ENCODE measurements at regions not wholly inside any gene's neighbourhood (a gene's known extent, or its start where the extent isn't known, plus 50 kb on each side); places are given as distances from the start of the nearest gene placed in this dataset.

DNA sequence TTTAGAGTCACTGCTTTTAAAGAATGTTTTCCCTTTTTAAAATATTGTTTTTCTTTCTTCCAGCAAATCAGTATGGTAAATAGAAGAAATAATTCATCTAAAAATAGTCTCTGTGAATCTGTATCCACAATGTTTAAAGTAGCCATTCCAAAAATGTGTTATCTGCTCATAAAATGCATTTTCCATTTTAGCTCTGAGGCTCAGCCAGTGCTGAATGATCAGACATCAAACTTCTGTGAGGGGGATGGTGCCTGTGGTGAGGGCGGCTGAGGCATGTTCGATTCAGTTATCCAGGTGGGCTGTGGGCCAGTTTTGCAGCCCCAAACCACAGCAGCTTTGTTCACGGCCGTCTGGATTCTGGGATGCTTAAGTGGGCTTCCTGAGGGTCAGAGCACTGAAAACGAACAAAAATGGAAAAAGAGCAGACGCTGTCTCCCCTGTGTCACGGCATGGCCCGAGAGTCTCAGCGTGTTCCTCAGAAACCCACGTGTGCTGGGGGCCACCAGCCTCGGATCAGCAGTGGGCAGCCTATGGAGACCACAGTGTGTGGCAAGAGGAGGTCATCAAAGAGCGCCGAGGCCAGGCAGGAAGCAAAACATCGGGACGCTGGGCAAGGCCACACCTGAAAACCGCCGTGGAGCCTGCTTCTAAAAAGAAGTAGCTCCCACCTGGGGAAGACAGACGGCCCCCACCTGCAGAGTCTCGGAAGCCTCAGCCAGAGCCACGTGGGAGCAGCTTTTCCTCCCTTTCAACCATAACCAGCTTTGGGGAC, 134.9 kb upstream of the THBS2 start:
- FAIRE-seq (no peak), DNase-seq (peak in 1 of 5 donors; percentile 23)
- no peaks in the 10 kb centered on the region for H3K36me3 ChIP-seq (ENCODE audit: control insufficient read depth in 2 of 3, insufficient read depth in 3 of 3, low read length in 3 of 3)
- no peak overlapping the region for H3K9ac ChIP-seq (ENCODE audit: low read length in 3 of 3)
- H3K9me3 ChIP-seq (ENCODE audit: control insufficient read depth in 2 of 3, insufficient read depth in 1 of 3, low read length in 3 of 3) = peaks cover 3 to 19% (median 8%) of the 10 kb centered on the region in 3 donors
- intact Hi-C loops (cut with DNase I) = no loop called here
- H3K27ac ChIP-seq (ENCODE audit: low read depth in 2 of 2, low read length in 2 of 2) = no peak overlapping the region
- H3K4me3 ChIP-seq (ENCODE audit: low read length in 3 of 3) = no peak overlapping the region
- H3K27me3 ChIP-seq (ENCODE audit: control insufficient read depth, insufficient read depth, low read length) = no peaks in the 10 kb centered on the region
- TF ChIP-seq, protein P1, sequence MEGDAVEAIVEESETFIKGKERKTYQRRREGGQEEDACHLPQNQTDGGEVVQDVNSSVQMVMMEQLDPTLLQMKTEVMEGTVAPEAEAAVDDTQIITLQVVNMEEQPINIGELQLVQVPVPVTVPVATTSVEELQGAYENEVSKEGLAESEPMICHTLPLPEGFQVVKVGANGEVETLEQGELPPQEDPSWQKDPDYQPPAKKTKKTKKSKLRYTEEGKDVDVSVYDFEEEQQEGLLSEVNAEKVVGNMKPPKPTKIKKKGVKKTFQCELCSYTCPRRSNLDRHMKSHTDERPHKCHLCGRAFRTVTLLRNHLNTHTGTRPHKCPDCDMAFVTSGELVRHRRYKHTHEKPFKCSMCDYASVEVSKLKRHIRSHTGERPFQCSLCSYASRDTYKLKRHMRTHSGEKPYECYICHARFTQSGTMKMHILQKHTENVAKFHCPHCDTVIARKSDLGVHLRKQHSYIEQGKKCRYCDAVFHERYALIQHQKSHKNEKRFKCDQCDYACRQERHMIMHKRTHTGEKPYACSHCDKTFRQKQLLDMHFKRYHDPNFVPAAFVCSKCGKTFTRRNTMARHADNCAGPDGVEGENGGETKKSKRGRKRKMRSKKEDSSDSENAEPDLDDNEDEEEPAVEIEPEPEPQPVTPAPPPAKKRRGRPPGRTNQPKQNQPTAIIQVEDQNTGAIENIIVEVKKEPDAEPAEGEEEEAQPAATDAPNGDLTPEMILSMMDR (IDR thresholded peaks at IDR 0.05; ENCODE audit: borderline replicate concordance, extremely low read depth, insufficient read depth) = no peak
- H3K4me1 ChIP-seq (ENCODE audit: control insufficient read depth in 2 of 3, insufficient read depth in 2 of 3, low read depth in 1 of 3, low read length in 3 of 3) = no peaks in the 10 kb centered on the region

DNA sequence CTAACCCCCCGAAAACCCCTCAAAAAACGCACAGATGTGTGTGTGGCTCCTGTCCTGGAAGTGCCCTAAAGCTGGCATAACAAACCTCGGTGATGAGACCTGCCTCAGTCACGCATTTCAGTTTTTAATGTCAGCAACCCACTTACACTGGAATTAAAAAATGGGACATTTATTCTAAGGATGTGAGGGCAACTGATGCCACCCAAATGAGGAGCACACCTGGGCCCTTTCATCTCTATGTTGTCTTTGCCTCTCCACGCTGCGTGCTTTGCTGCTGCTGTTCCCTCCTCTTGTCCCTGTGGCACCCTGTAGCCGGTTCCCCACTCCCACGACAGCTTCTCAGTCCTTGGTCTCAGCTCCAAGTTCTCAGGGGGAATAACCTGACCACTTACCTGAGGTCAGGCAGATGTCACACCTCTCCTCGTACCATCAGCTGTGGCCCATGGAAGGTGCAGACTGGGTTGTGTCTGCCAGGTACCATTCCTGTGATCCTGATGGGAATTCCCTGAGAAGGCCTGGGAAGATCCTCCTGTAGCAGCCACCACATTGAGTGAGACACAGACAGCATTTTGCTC, 134.2 kb upstream of the THBS2 start:
- FAIRE-seq (no peak), DNase-seq (no peak)
- no peaks in the 10 kb centered on the region for H3K27me3 ChIP-seq (ENCODE audit: control insufficient read depth, insufficient read depth, low read length)
- H3K27ac ChIP-seq (ENCODE audit: low read depth in 2 of 2, low read length in 2 of 2) = no peak overlapping the region
- TF ChIP-seq, protein P1 (IDR thresholded peaks at IDR 0.05; ENCODE audit: borderline replicate concordance, extremely low read depth, insufficient read depth) = no peak
- peaks cover 3 to 21% (median 8%) of the 10 kb centered on the region in 3 donors for H3K9me3 ChIP-seq (ENCODE audit: control insufficient read depth in 2 of 3, insufficient read depth in 1 of 3, low read length in 3 of 3)
- H3K9ac ChIP-seq (ENCODE audit: low read length in 3 of 3) = no peak overlapping the region
- intact Hi-C loops (cut with DNase I) = no loop called here
- no peak overlapping the region for H3K4me3 ChIP-seq (ENCODE audit: low read length in 3 of 3)
- H3K4me1 ChIP-seq (ENCODE audit: control insufficient read depth in 2 of 3, insufficient read depth in 2 of 3, low read depth in 1 of 3, low read length in 3 of 3) = no peaks in the 10 kb centered on the region
- no peaks in the 10 kb centered on the region for H3K36me3 ChIP-seq (ENCODE audit: control insufficient read depth in 2 of 3, insufficient read depth in 3 of 3, low read length in 3 of 3)

DNA sequence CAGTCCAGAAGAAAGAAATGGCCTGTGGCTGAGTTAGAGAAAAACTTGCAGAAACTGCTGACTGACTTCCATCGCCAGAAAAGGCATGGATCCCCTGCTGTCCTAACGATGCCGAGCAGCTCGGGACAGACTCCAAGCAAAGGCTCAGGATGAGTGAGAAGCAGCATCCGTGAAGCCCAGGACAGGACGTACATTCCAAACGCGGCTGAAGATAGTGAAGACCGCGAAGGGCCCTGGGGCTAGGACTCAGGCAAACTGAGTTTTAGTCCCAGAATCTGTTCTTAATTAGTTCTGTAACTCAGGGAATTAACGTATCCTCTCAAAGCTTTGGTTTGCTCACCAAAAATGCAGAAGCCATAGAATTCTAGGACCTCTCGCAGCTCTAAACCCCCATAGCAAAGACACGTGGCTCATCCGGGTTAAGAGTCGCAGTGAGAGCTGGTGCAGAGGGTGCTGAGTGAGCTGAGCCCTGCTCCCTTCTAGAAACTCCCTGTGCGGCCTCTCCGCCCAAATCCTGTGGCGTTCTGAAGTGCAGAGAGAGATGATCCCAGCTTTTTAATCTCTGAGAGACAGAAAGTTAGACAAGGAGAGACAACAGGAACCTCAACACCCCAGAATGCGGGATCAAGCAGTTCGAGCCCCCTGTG, 132.9 kb upstream of the THBS2 start:
- Histone ChIP-seq H3K4me1 (ENCODE audit: control insufficient read depth in 2 of 3, insufficient read depth in 2 of 3, low read depth in 1 of 3, low read length in 3 of 3) (no peaks in the 10 kb centered on the region), H3K36me3 (ENCODE audit: control insufficient read depth in 2 of 3, insufficient read depth in 3 of 3, low read length in 3 of 3) (no peaks in the 10 kb centered on the region), H3K27me3 (ENCODE audit: control insufficient read depth, insufficient read depth, low read length) (no peaks in the 10 kb centered on the region), H3K4me3 (ENCODE audit: low read length in 3 of 3) (no peak overlapping the region), H3K27ac (ENCODE audit: low read depth in 2 of 2, low read length in 2 of 2) (no peak overlapping the region), H3K9me3 (ENCODE audit: control insufficient read depth in 2 of 3, insufficient read depth in 1 of 3, low read length in 3 of 3) (peaks cover 3 to 16% (median 5%) of the 10 kb centered on the region in 3 donors), H3K9ac (ENCODE audit: low read length in 3 of 3) (no peak overlapping the region)
- FAIRE-seq (no peak), DNase-seq (peak in 1 of 5 donors; percentile 10)
- TF ChIP-seq, protein P1 (IDR thresholded peaks at IDR 0.05; ENCODE audit: borderline replicate concordance, extremely low read depth, insufficient read depth) = no peak
- intact Hi-C loops (cut with DNase I) = no loop called here

Data from kidney (tissue), 13 donors.